NCI-H460 (cell line): ENCODE measurements at regions not wholly inside any gene's neighbourhood (a gene's known extent, or its start where the extent isn't known, plus 50 kb on each side); places are given as distances from the start of the nearest gene placed in this dataset.
"Not testable (repeated sequence)": the region's sequence is repeated elsewhere in the genome, so short reads cannot be mapped to it uniquely, and the experiment has no call there.

Experiments
- DNase-seq: peaks from one replicate; pipeline ENCODE4 v3.0.0-alpha.2; 2016; ENCODE audit warnings: low read depth; ENCODE audit errors: extremely low read depth

- no peak for DNase-seq
Measured at GRCh38 chr13:83162493-83162892, 719.8 kb downstream of the SLITRK1 start.

GRCh38 chr13:83153848-83154247, 728.4 kb downstream of the SLITRK1 start:
- no peak for DNase-seq

- no peak for DNase-seq
Measured at GRCh38 chr13:83151308-83151660, 731.0 kb downstream of the SLITRK1 start.

GRCh38 chr13:83150616-83151307, 731.5 kb downstream of the SLITRK1 start:
- no peak for DNase-seq

GRCh38 chr13:83136660-83137059, 745.6 kb downstream of the SLITRK1 start:
- no peak for DNase-seq

GRCh38 chr13:83125791-83126190, 756.5 kb downstream of the SLITRK1 start:
- no peak for DNase-seq

GRCh38 chr13:83121896-83122295, 760.4 kb downstream of the SLITRK1 start:
- DNase-seq: no peak

- DNase-seq: no peak
Measured at GRCh38 chr13:83117046-83117445, 765.2 kb downstream of the SLITRK1 start.

GRCh38 chr13:83101574-83102247, 780.6 kb downstream of the SLITRK1 start:
- not testable (repeated sequence) for DNase-seq

- no peak for DNase-seq
Measured at GRCh38 chr13:83100237-83100636, 782.0 kb downstream of the SLITRK1 start.

GRCh38 chr13:83088858-83089257, 793.4 kb downstream of the SLITRK1 start:
- DNase-seq: no peak

GRCh38 chr13:83086948-83087347, 795.3 kb downstream of the SLITRK1 start:
- no peak for DNase-seq

- no peak for DNase-seq
Measured at GRCh38 chr13:83086088-83086487, 796.2 kb downstream of the SLITRK1 start.

- DNase-seq: no peak
Measured at GRCh38 chr13:83085186-83085900, 796.9 kb downstream of the SLITRK1 start.

GRCh38 chr13:83077499-83077898, 804.8 kb downstream of the SLITRK1 start:
- no peak for DNase-seq

- DNase-seq: not testable (repeated sequence)
Measured at GRCh38 chr13:83073930-83074329, 808.3 kb downstream of the SLITRK1 start.

- DNase-seq: no peak
Measured at GRCh38 chr13:83065108-83065507, 817.2 kb downstream of the SLITRK1 start.

- no peak for DNase-seq
Measured at GRCh38 chr13:83057119-83057518, 825.2 kb downstream of the SLITRK1 start.

GRCh38 chr13:83056269-83056668, 826.0 kb downstream of the SLITRK1 start:
- no peak for DNase-seq

- no peak for DNase-seq
Measured at GRCh38 chr13:83048419-83048818, 833.9 kb downstream of the SLITRK1 start.

- DNase-seq: no peak
Measured at GRCh38 chr13:83024955-83025594, 857.2 kb downstream of the SLITRK1 start.
